Adrenal gland (tissue), 9 donors: ENCODE measurements at regions not wholly inside any gene's neighbourhood (a gene's known extent, or its start where the extent isn't known, plus 50 kb on each side); places are given as distances from the start of the nearest gene placed in this dataset.

Experiments used
- DNase-seq, 7 donors: peaks; one replicate each; pipeline ENCODE4 v3.0.0-alpha.2; 2019 to 2020
- H3K27ac ChIP-seq, 5 donors: fragments of 200-600 bp; sonication (generic) in 4 of 5; 1 replicate in 3 of 5; 2 replicates in 2 of 5; pipeline versions ENCODE4 v1.5.1 to v1.8.0; 2016 to 2020; ENCODE audit warnings: mild to moderate bottlenecking in 1 of 5
- H3K27me3 ChIP-seq: fragments of 200-600 bp; 2 replicates; pipeline ENCODE4 v1.8.0; 2021
- H3K36me3 ChIP-seq, 2 donors: fragments of 200-600 bp; replicated peaks in 1 of 2; 1 replicate in 1 of 2; 2 replicates in 1 of 2; pipeline versions ENCODE4 v1.5.1 to v1.8.0; 2018 to 2022
- H3K4me1 ChIP-seq, 2 donors: fragments of 200-600 bp; replicated peaks in 1 of 2; 1 replicate in 1 of 2; 2 replicates in 1 of 2; pipeline versions ENCODE4 v1.5.1 to v1.8.0; 2018 to 2021
- H3K4me3 ChIP-seq, 4 donors: fragments of 200-600 bp; sonication (generic) in 3 of 4; one replicate each; pipeline ENCODE4 v1.5.1; 2016 to 2018
- H3K9me3 ChIP-seq, 3 donors: fragments of 200-600 bp; sonication (generic) in 1 of 3; replicated peaks in 1 of 3; 1 replicate in 2 of 3; 2 replicates in 1 of 3; pipeline versions ENCODE4 v1.5.1 to v1.8.0; 2016 to 2021
- CTCF ChIP-seq, 6 experiments: fragments of 450-650 bp in 4 of 6; fragments of 200-600 bp in 2 of 6; sonication (generic) in 1 of 6; IDR thresholded peaks; 1 replicate in 5 of 6; 2 replicates in 1 of 6; pipeline versions ENCODE4 v1.5.1 to v1.8.0; 2016 to 2021; ENCODE audit warnings: antibody characterized with exemption in 6 of 6, mild to moderate bottlenecking in 2 of 6, moderate library complexity in 1 of 6
- POLR2A ChIP-seq, 2 donors: fragments of 450-650 bp; IDR thresholded peaks; one replicate each; pipeline ENCODE4 v1.6.1; 2017; ENCODE audit warnings: antibody characterized with exemption in 2 of 2, mild to moderate bottlenecking in 2 of 2, moderate library complexity in 1 of 2
- WGBS, 4 donors: extraction: QIAGEN DNeasy Blood & Tissue Kit in 2 of 4; methylation state at CpG; one replicate each; pipeline versions ENCODE4 v1.1.5 to v1.1.7; 2013 to 2017; 5-methylcytosine and 5-hydroxymethylcytosine counted together
- intact Hi-C, 2 donors: fragments of 100-400 bp; cut with DNase I; formaldehyde crosslinking; loops; one replicate each; pipeline versions ENCODE4 v1.14.1 to v1.15.0; 2022 to 2023
- donor health status: healthy with polysubstance abuse.
- donor health status: Bipolar disorder and iron deficiency.
- donor health status: DM: yes; HTN: yes; CAD: no.
- donor health status: DM: no; HTN: no; CAD: no.
- donor health status: DM: no; HTN: no; CAD: no.

- no peak overlapping the region for H3K4me3 ChIP-seq
- no peak overlapping the region for H3K27ac ChIP-seq
- H3K4me1 ChIP-seq = no peaks in the 10 kb centered on the region
- H3K27me3 ChIP-seq = no peaks in the 10 kb centered on the region
- TF ChIP-seq POLR2A (IDR thresholded peaks at IDR 0.05) = no peak
- no peak for TF ChIP-seq CTCF (IDR thresholded peaks at IDR 0.05)
- WGBS, 4 donors = 84 to 94% (median 90%) methylated on average over 14 to 27 of the region's 27 CpGs
- intact Hi-C loops = no loop called here
- no peaks in the 10 kb centered on the region for H3K36me3 ChIP-seq
- H3K9me3 ChIP-seq = peaks cover 0 to 4% (median 0%) of the 10 kb centered on the region in 3 donors
- DNase-seq = no peak
Measured at GRCh38 chr17:77506371-77506991, 365.7 kb downstream of the SEC14L1 start.

GRCh38 chr17:77507111-77507885 lies 366.5 kb downstream of the SEC14L1 start:
- Histone ChIP-seq H3K4me3 (no peak overlapping the region), H3K9me3 (peaks cover 0 to 5% (median 0%) of the 10 kb centered on the region in 3 donors), H3K27ac (no peak overlapping the region), H3K27me3 (no peaks in the 10 kb centered on the region), H3K4me1 (no peaks in the 10 kb centered on the region), H3K36me3 (no peaks in the 10 kb centered on the region)
- intact Hi-C loops = no loop called here
- WGBS, 4 donors = 69 to 77% (median 74%) methylated on average over 9 to 19 of the region's 19 CpGs
- TF ChIP-seq POLR2A (IDR thresholded peaks at IDR 0.05) (no peak), CTCF (IDR thresholded peaks at IDR 0.05) (no peak)
- DNase-seq = peak in 1 of 7 donors; percentile 6

GRCh38 chr17:77508047-77508715 lies 367.4 kb downstream of the SEC14L1 start:
- no peaks in the 10 kb centered on the region for H3K4me1 ChIP-seq
- H3K27me3 ChIP-seq = no peaks in the 10 kb centered on the region
- no peak overlapping the region for H3K27ac ChIP-seq
- no peak overlapping the region for H3K4me3 ChIP-seq
- H3K36me3 ChIP-seq = no peaks in the 10 kb centered on the region
- no peak for TF ChIP-seq POLR2A (IDR thresholded peaks at IDR 0.05)
- intact Hi-C loops = no loop called here
- no peak for DNase-seq
- 56 to 72% (median 59%) methylated on average over 6 of the region's 6 CpGs for WGBS, 4 donors
- peaks cover 0 to 5% (median 0%) of the 10 kb centered on the region in 3 donors for H3K9me3 ChIP-seq

- peaks cover 0 to 5% (median 0%) of the 10 kb centered on the region in 3 donors for H3K9me3 ChIP-seq
- WGBS, 4 donors = 93 to 98% (median 96%) methylated on average over 2 of the region's 2 CpGs
- H3K36me3 ChIP-seq = no peaks in the 10 kb centered on the region
- no peaks in the 10 kb centered on the region for H3K4me1 ChIP-seq
- no peak overlapping the region for H3K27ac ChIP-seq
- intact Hi-C loops = no loop called here
- DNase-seq = no peak
- H3K27me3 ChIP-seq = no peaks in the 10 kb centered on the region
- TF ChIP-seq CTCF (IDR thresholded peaks at IDR 0.05) = no peak
- H3K4me3 ChIP-seq = no peak overlapping the region
Measured at GRCh38 chr17:77509089-77509488, 368.3 kb downstream of the SEC14L1 start.
